Uterus (tissue), 2 donors: ENCODE measurements at regions not wholly inside any gene's neighbourhood (a gene's known extent, or its start where the extent isn't known, plus 50 kb on each side); places are given as distances from the start of the nearest gene placed in this dataset.

ENCODE experiments used
- POLR2A ChIP-seq, 2 donors: fragments of 450-650 bp; IDR thresholded peaks; one replicate each; pipeline ENCODE4 v1.6.1; 2016; ENCODE audit warnings: antibody characterized with exemption in 2 of 2, mild to moderate bottlenecking in 1 of 2, moderate library complexity in 1 of 2
- TF ChIP-seq, protein P1 (sequence below), 4 experiments: fragments of 200-600 bp in 2 of 4; fragments of 450-650 bp in 2 of 4; sonication (generic) in 2 of 4; IDR thresholded peaks; one replicate each; pipeline ENCODE4 v1.5.1; 2016 to 2019; ENCODE audit warnings: antibody characterized with exemption in 4 of 4, mild to moderate bottlenecking in 2 of 4, moderate library complexity in 1 of 4

DNA sequence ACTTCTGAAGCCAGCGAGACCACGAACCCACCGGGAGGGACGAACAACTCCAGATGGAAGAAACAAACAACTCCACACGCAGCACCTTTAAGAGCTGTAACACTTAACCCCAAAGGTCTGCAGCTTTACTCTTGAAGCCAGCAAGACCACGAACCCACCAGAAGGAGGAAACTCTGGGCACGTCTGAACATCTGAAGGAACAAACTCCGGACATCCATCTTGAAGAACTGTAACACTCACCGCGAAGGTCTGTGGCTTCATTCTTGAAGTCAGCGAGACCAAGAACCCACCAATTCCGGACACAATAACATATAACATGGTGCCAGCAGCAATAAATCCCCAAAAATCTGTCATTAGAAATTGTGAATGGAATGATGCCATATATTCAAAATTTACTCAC lies 180.9 kb downstream of the TLE1 start:
- TF ChIP-seq, protein P1, sequence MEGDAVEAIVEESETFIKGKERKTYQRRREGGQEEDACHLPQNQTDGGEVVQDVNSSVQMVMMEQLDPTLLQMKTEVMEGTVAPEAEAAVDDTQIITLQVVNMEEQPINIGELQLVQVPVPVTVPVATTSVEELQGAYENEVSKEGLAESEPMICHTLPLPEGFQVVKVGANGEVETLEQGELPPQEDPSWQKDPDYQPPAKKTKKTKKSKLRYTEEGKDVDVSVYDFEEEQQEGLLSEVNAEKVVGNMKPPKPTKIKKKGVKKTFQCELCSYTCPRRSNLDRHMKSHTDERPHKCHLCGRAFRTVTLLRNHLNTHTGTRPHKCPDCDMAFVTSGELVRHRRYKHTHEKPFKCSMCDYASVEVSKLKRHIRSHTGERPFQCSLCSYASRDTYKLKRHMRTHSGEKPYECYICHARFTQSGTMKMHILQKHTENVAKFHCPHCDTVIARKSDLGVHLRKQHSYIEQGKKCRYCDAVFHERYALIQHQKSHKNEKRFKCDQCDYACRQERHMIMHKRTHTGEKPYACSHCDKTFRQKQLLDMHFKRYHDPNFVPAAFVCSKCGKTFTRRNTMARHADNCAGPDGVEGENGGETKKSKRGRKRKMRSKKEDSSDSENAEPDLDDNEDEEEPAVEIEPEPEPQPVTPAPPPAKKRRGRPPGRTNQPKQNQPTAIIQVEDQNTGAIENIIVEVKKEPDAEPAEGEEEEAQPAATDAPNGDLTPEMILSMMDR (IDR thresholded peaks at IDR 0.05), result no peak
- TF ChIP-seq POLR2A (IDR thresholded peaks at IDR 0.05), result no peak
